ENCODE measurements at regions not wholly inside any gene's neighbourhood (a gene's known extent, or its start where the extent isn't known, plus 50 kb on each side); places are given as distances from the start of the nearest gene placed in this dataset.

DNA sequence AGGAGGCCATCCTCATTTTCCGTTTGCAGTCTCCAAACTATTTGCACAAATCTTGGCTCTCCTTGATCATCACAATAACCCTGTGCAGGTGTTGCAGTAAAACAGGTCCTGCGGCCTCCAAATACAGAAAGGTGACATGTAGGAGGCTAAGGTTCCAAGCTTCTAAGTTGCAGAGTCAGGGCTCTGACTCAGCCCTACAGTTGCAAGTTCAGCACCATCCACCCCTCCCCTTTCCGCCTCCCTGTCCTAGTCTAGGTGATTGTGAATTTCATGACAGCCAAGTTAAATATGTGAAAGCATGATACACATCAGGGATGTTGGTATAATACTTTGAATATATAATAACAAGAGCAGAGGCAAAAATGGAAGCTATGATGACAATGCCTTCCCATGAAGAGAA is 317.3 kb upstream of the CDH4 start:
- no peak for TF ChIP-seq TCF7L2 (IDR thresholded peaks at IDR 0.05; ENCODE audit: low read depth, low read length)
- BruUV-seq (replicated peaks) = no TSS peak
- Histone ChIP-seq H3K27me3 (ENCODE audit: control insufficient read depth, insufficient read depth, low read length) (peaks cover 3% of the 10 kb centered on the region; the same call in 1 of the 2 replicates), H3K9me3 (ENCODE audit: control insufficient read depth, insufficient read depth, low read depth, low read length) (no peaks in the 10 kb centered on the region), H3K36me3 (ENCODE audit: control insufficient read depth, insufficient read depth, low read length) (no peaks in the 10 kb centered on the region), H3K4me3 (ENCODE audit: low read depth in 2 of 2, low read length in 2 of 2) (no peak overlapping the region), H3K27ac (ENCODE audit: low read length) (no peak overlapping the region), H3K4me1 (ENCODE audit: control insufficient read depth, insufficient read depth, low read length) (no peaks in the 10 kb centered on the region)
- intact Hi-C loops (cut with micrococcal nuclease; ENCODE audit: unreplicated experiment) (no loop called here), in situ Hi-C loops (cut with HindIII; ENCODE audit: low pct_unique_long_range_greater_than_20kb, low sequenced_read_pairs) (no loop called here)
- ChIA-PET CTCF (no interaction called here), POLR2A (no interaction called here)
- DNase-seq (ENCODE audit: low read depth, low spot score) (no peak), ATAC-seq (no peak)

DNA sequence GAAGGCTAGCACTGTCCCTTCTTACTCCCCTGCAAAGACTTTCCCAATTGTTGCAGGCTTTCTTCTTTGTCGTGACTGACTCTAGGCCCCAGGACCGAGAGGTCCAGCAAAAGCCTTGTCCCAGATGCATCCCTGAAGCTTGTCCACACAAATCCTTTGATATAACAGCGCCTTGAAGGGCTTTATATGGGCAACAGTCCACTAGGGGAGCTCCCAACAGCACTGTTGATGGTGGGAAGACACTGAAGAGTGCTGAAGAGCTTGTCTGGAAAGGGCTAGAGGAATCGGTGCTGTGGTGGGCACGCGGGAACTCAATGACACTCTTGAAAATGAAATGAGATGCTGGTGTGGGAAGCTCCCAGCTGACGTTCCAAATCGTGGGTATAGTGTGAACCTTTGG is 316.1 kb upstream of the CDH4 start:
- no peak for DNase-seq (ENCODE audit: low read depth, low spot score)
- intact Hi-C loops (cut with micrococcal nuclease; ENCODE audit: unreplicated experiment) (no loop called here), in situ Hi-C loops (cut with HindIII; ENCODE audit: low pct_unique_long_range_greater_than_20kb, low sequenced_read_pairs) (no loop called here)
- Histone ChIP-seq H3K4me1 (ENCODE audit: control insufficient read depth, insufficient read depth, low read length) (no peaks in the 10 kb centered on the region), H3K36me3 (ENCODE audit: control insufficient read depth, insufficient read depth, low read length) (no peaks in the 10 kb centered on the region), H3K27ac (ENCODE audit: low read length) (no peak overlapping the region), H3K9me3 (ENCODE audit: control insufficient read depth, insufficient read depth, low read depth, low read length) (no peaks in the 10 kb centered on the region), H3K4me3 (ENCODE audit: low read depth in 2 of 2, low read length in 2 of 2) (no peak overlapping the region), H3K27me3 (ENCODE audit: control insufficient read depth, insufficient read depth, low read length) (peaks cover 2% of the 10 kb centered on the region; the same call in 1 of the 2 replicates)
- TF ChIP-seq, protein P1, sequence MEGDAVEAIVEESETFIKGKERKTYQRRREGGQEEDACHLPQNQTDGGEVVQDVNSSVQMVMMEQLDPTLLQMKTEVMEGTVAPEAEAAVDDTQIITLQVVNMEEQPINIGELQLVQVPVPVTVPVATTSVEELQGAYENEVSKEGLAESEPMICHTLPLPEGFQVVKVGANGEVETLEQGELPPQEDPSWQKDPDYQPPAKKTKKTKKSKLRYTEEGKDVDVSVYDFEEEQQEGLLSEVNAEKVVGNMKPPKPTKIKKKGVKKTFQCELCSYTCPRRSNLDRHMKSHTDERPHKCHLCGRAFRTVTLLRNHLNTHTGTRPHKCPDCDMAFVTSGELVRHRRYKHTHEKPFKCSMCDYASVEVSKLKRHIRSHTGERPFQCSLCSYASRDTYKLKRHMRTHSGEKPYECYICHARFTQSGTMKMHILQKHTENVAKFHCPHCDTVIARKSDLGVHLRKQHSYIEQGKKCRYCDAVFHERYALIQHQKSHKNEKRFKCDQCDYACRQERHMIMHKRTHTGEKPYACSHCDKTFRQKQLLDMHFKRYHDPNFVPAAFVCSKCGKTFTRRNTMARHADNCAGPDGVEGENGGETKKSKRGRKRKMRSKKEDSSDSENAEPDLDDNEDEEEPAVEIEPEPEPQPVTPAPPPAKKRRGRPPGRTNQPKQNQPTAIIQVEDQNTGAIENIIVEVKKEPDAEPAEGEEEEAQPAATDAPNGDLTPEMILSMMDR (IDR thresholded peaks at IDR 0.05) = no peak
- no peak for TF ChIP-seq POLR2AphosphoS5 (IDR thresholded peaks at IDR 0.05; ENCODE audit: low read depth, low read length)
- TF ChIP-seq TCF7L2 (IDR thresholded peaks at IDR 0.05; ENCODE audit: low read depth, low read length) = no peak
- no peak for TF ChIP-seq SIN3A (IDR thresholded peaks at IDR 0.05; ENCODE audit: borderline replicate concordance, insufficient read depth, low read depth, low read length)
- TF ChIP-seq, protein P2, sequence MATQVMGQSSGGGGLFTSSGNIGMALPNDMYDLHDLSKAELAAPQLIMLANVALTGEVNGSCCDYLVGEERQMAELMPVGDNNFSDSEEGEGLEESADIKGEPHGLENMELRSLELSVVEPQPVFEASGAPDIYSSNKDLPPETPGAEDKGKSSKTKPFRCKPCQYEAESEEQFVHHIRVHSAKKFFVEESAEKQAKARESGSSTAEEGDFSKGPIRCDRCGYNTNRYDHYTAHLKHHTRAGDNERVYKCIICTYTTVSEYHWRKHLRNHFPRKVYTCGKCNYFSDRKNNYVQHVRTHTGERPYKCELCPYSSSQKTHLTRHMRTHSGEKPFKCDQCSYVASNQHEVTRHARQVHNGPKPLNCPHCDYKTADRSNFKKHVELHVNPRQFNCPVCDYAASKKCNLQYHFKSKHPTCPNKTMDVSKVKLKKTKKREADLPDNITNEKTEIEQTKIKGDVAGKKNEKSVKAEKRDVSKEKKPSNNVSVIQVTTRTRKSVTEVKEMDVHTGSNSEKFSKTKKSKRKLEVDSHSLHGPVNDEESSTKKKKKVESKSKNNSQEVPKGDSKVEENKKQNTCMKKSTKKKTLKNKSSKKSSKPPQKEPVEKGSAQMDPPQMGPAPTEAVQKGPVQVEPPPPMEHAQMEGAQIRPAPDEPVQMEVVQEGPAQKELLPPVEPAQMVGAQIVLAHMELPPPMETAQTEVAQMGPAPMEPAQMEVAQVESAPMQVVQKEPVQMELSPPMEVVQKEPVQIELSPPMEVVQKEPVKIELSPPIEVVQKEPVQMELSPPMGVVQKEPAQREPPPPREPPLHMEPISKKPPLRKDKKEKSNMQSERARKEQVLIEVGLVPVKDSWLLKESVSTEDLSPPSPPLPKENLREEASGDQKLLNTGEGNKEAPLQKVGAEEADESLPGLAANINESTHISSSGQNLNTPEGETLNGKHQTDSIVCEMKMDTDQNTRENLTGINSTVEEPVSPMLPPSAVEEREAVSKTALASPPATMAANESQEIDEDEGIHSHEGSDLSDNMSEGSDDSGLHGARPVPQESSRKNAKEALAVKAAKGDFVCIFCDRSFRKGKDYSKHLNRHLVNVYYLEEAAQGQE (IDR thresholded peaks at IDR 0.05; ENCODE audit: insufficient read depth in 1 of 2, low read depth in 2 of 2, low read length in 1 of 2) = no peak
- ATAC-seq = no peak
- BruUV-seq (replicated peaks) = no TSS peak
- ChIA-PET POLR2A (no interaction called here), CTCF (no interaction called here)

DNA sequence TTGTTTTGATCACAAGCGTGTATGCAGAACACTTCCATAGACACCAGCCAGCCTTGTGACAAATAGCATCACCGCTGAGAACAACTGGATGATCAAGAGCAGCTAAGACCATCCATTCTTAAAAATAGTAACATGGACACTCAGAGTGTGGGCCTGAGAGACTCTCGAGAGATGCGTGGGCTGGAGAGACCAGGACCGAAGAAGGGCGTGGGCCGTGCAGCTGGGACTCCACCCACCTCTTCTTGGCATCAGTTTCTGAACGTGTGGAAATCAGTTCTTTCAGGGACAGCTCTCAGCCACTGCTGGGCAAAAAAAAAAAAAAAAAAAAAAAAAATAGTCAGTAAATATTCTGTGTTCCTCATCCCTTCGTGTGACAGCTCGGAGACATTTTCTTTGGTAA is 314.5 kb upstream of the CDH4 start:
- TF ChIP-seq, protein P2 (IDR thresholded peaks at IDR 0.05; ENCODE audit: insufficient read depth in 1 of 2, low read depth in 2 of 2, low read length in 1 of 2) = no peak
- no peak for TF ChIP-seq POLR2AphosphoS5 (IDR thresholded peaks at IDR 0.05; ENCODE audit: low read depth, low read length)
- no peak for TF ChIP-seq TCF7L2 (IDR thresholded peaks at IDR 0.05; ENCODE audit: low read depth, low read length)
- no peak for TF ChIP-seq SIN3A (IDR thresholded peaks at IDR 0.05; ENCODE audit: borderline replicate concordance, insufficient read depth, low read depth, low read length)
- TF ChIP-seq, protein P1 (IDR thresholded peaks at IDR 0.05) = no peak
- no peaks in the 10 kb centered on the region for H3K27me3 ChIP-seq (ENCODE audit: control insufficient read depth, insufficient read depth, low read length)
- CTCF ChIA-PET = no interaction called here
- intact Hi-C loops (cut with micrococcal nuclease; ENCODE audit: unreplicated experiment) = no loop called here
- in situ Hi-C loops (cut with HindIII; ENCODE audit: low pct_unique_long_range_greater_than_20kb, low sequenced_read_pairs) = no loop called here
- ATAC-seq (no peak), DNase-seq (ENCODE audit: low read depth, low spot score) (no peak)
- no peaks in the 10 kb centered on the region for H3K4me1 ChIP-seq (ENCODE audit: control insufficient read depth, insufficient read depth, low read length)
- no TSS peak for BruUV-seq (replicated peaks)
- POLR2A ChIA-PET = no interaction called here
- H3K27ac ChIP-seq (ENCODE audit: low read length) = no peak overlapping the region
- H3K36me3 ChIP-seq (ENCODE audit: control insufficient read depth, insufficient read depth, low read length) = no peaks in the 10 kb centered on the region
- no peaks in the 10 kb centered on the region for H3K9me3 ChIP-seq (ENCODE audit: control insufficient read depth, insufficient read depth, low read depth, low read length)
- no peak overlapping the region for H3K4me3 ChIP-seq (ENCODE audit: low read depth in 2 of 2, low read length in 2 of 2)

Measured in Panc1 (cell line).